Hepatocyte (in vitro differentiated cells): ENCODE measurements at regions not wholly inside any gene's neighbourhood (a gene's known extent, or its start where the extent isn't known, plus 50 kb on each side); places are given as distances from the start of the nearest gene placed in this dataset.

Source experiments
- DNase-seq: peaks from one replicate; pipeline ENCODE4 v3.0.0-alpha.2; 2016; ENCODE audit warnings: low spot score
- H2AFZ ChIP-seq: fragments of 200-600 bp; sonication (generic); 2 replicates; pipeline ENCODE4 v1.6.0; 2016; ENCODE audit warnings: antibody characterized with exemption, mild to moderate bottlenecking
- H3K27ac ChIP-seq: fragments of 200-600 bp; sonication (generic); 2 replicates; pipeline ENCODE4 v1.5.1; 2016; ENCODE audit warnings: mild to moderate bottlenecking
- H3K27me3 ChIP-seq: fragments of 200-600 bp; sonication (generic); 2 replicates; pipeline ENCODE4 v1.6.1; 2016
- H3K36me3 ChIP-seq: fragments of 200-600 bp; sonication (generic); replicated peaks from 2 replicates; pipeline ENCODE4 v1.5.1; 2016; ENCODE audit warnings: low read depth; ENCODE audit not compliant: insufficient read depth
- H3K4me1 ChIP-seq: fragments of 200-600 bp; sonication (generic); 2 replicates; pipeline ENCODE4 v1.5.1; 2016; ENCODE audit warnings: mild to moderate bottlenecking, moderate library complexity; ENCODE audit not compliant: insufficient read depth
- H3K4me2 ChIP-seq: fragments of 200-600 bp; sonication (generic); 2 replicates; pipeline ENCODE4 v1.6.0; 2016
- H3K4me3 ChIP-seq: fragments of 200-600 bp; sonication (generic); 2 replicates; pipeline ENCODE4 v1.5.1; 2016; ENCODE audit warnings: mild to moderate bottlenecking
- H3K79me2 ChIP-seq: fragments of 200-600 bp; sonication (generic); 2 replicates; pipeline ENCODE4 v1.6.0; 2017; ENCODE audit warnings: mild to moderate bottlenecking
- H3K9me2 ChIP-seq: fragments of 200-600 bp; sonication (generic); replicated peaks from 2 replicates; pipeline ENCODE4 v1.6.0; 2017; ENCODE audit warnings: mild to moderate bottlenecking; ENCODE audit not compliant: insufficient read depth
- H3K9me3 ChIP-seq: fragments of 200-600 bp; sonication (generic); 2 replicates; pipeline ENCODE4 v1.5.1; 2016; ENCODE audit warnings: low read depth, mild to moderate bottlenecking
- H4K20me1 ChIP-seq: fragments of 200-600 bp; sonication (generic); 2 replicates; pipeline ENCODE4 v1.6.0; 2016; ENCODE audit warnings: mild to moderate bottlenecking; ENCODE audit not compliant: insufficient read depth, poor library complexity, severe bottlenecking
- EZH2 ChIP-seq: fragments of 200-600 bp; sonication (generic); IDR thresholded peaks from 2 replicates; pipeline ENCODE4 v1.6.1; 2016; ENCODE audit warnings: antibody characterized with exemption, mild to moderate bottlenecking, borderline replicate concordance
- EZH2phosphoT487 ChIP-seq: fragments of 200-600 bp; sonication (generic); IDR thresholded peaks from one replicate; pipeline ENCODE4 v1.6.1; 2018; ENCODE audit warnings: antibody characterized with exemption, mild to moderate bottlenecking, low read depth, moderate library complexity; ENCODE audit not compliant: unreplicated experiment, severe bottlenecking
- WGBS: methylation state at CpG from one replicate; pipeline ENCODE4 v1.1.6; 2016; ENCODE audit warnings: low lambda C conversion rate; ENCODE audit errors: missing lambda C conversion rate; 5-methylcytosine and 5-hydroxymethylcytosine counted together
- TF ChIP-seq, protein P1 (sequence below): fragments of 200-600 bp; sonication (generic); IDR thresholded peaks from 2 replicates; pipeline ENCODE4 v1.5.1; 2016; ENCODE audit warnings: antibody characterized with exemption, mild to moderate bottlenecking; ENCODE audit not compliant: poor library complexity

GRCh38 chr4:179001918-179002317, 1559.7 kb upstream of the AGA start:
- Histone ChIP-seq H3K27me3 (no peaks in the 10 kb centered on the region), H3K4me2 (no peak overlapping the region), H3K9me3 (no peaks in the 10 kb centered on the region), H3K79me2 (no peaks in the 10 kb centered on the region), H3K4me1 (no peaks in the 10 kb centered on the region), H3K27ac (no peak overlapping the region), H3K36me3 (no peaks in the 10 kb centered on the region), H2AFZ (no peak overlapping the region), H3K4me3 (no peak overlapping the region), H3K9me2 (no peaks in the 10 kb centered on the region), H4K20me1 (no peaks in the 10 kb centered on the region)
- WGBS = 75% methylated on average over 1 of the region's 1 CpG
- no peak for TF ChIP-seq EZH2phosphoT487
- no peak for TF ChIP-seq EZH2
- TF ChIP-seq, protein P1, sequence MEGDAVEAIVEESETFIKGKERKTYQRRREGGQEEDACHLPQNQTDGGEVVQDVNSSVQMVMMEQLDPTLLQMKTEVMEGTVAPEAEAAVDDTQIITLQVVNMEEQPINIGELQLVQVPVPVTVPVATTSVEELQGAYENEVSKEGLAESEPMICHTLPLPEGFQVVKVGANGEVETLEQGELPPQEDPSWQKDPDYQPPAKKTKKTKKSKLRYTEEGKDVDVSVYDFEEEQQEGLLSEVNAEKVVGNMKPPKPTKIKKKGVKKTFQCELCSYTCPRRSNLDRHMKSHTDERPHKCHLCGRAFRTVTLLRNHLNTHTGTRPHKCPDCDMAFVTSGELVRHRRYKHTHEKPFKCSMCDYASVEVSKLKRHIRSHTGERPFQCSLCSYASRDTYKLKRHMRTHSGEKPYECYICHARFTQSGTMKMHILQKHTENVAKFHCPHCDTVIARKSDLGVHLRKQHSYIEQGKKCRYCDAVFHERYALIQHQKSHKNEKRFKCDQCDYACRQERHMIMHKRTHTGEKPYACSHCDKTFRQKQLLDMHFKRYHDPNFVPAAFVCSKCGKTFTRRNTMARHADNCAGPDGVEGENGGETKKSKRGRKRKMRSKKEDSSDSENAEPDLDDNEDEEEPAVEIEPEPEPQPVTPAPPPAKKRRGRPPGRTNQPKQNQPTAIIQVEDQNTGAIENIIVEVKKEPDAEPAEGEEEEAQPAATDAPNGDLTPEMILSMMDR = no peak
- no peak for DNase-seq

DNA sequence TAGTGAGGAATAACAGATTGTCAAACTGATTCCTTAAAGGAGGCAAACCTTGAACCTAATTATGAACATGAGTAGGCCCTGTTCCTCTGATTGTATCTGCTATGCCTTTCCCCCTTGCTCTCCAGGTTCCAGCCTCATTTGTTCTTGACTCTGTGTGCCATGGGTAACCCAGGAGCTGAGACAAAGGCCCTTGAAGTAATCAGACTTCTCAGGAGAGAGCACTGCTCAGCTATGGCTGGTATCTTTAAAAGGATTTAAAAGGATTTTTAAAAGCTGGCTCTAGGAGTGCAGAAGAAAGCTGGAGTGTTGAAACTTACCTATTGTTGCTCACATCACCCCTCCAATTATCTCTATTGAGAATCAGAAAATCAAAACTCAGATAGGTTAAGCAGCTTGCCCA, 1565.5 kb upstream of the AGA start:
- TF ChIP-seq, protein P1 = no peak
- TF ChIP-seq EZH2phosphoT487 (no peak), EZH2 (no peak)
- Histone ChIP-seq H3K27me3 (no peaks in the 10 kb centered on the region), H3K9me2 (no peaks in the 10 kb centered on the region), H2AFZ (no peak overlapping the region), H3K27ac (no peak overlapping the region), H4K20me1 (no peaks in the 10 kb centered on the region), H3K36me3 (no peaks in the 10 kb centered on the region), H3K4me1 (no peaks in the 10 kb centered on the region), H3K4me3 (no peak overlapping the region), H3K79me2 (no peaks in the 10 kb centered on the region), H3K4me2 (no peak overlapping the region), H3K9me3 (no peaks in the 10 kb centered on the region)
- DNase-seq = no peak

DNA sequence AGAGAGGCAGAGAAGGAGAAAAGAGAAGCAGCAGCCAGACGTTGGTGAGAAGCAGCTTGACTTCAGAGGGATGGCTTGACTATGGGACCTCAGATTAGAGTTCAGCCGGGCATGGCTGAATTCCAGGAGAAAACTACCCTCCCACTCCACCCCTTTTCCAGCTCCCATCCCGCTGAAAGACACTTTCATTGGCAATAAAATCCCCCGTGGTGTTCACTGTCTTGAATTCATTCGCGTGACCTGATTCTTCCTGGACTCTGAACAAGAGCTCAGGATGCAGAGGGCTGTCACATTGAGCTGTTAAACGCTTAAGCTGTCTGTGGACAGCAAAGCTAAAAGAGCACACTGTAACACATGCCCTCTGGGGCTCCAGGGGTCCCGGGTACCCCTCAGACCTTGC, 1575.3 kb upstream of the AGA start:
- no peak overlapping the region for H2AFZ ChIP-seq
- WGBS = 88% methylated on average over 8 of the region's 8 CpGs
- no peaks in the 10 kb centered on the region for H3K27me3 ChIP-seq
- H3K9me2 ChIP-seq = no peaks in the 10 kb centered on the region
- no peaks in the 10 kb centered on the region for H3K4me1 ChIP-seq
- no peak for DNase-seq
- TF ChIP-seq EZH2phosphoT487 (no peak), EZH2 (no peak)
- TF ChIP-seq, protein P1 = no peak
- no peak overlapping the region for H3K4me2 ChIP-seq
- H3K9me3 ChIP-seq = no peaks in the 10 kb centered on the region
- no peak overlapping the region for H3K4me3 ChIP-seq
- no peaks in the 10 kb centered on the region for H4K20me1 ChIP-seq
- H3K36me3 ChIP-seq = no peaks in the 10 kb centered on the region
- H3K79me2 ChIP-seq = no peaks in the 10 kb centered on the region
- no peak overlapping the region for H3K27ac ChIP-seq

- Histone ChIP-seq H3K27me3 (no peaks in the 10 kb centered on the region), H3K9me3 (no peaks in the 10 kb centered on the region), H3K4me1 (no peaks in the 10 kb centered on the region), H3K27ac (no peak overlapping the region), H2AFZ (no peak overlapping the region), H3K9me2 (no peaks in the 10 kb centered on the region), H3K4me3 (no peak overlapping the region), H3K4me2 (no peak overlapping the region), H3K79me2 (no peaks in the 10 kb centered on the region), H3K36me3 (no peaks in the 10 kb centered on the region), H4K20me1 (no peaks in the 10 kb centered on the region)
- 91% methylated on average over 4 of the region's 4 CpGs for WGBS
- DNase-seq = no peak
- TF ChIP-seq EZH2phosphoT487 = no peak
- TF ChIP-seq EZH2 = no peak
- TF ChIP-seq, protein P1 = no peak
These were observed 1585.3 kb upstream of the AGA start for GRCh38 chr4:179027569-179027968.
